WTC11 (cell line): ENCODE measurements at regions not wholly inside any gene's neighbourhood (a gene's known extent, or its start where the extent isn't known, plus 50 kb on each side); places are given as distances from the start of the nearest gene placed in this dataset.

Source experiments
- ATAC-seq: fragments of 200-7000 bp; cut with Tn5 transposase; 2 replicates; pipeline ENCODE4 v1.10.0; 2021; ENCODE audit warnings: mild to moderate bottlenecking, moderate library complexity
- CTCF ChIA-PET: fragments of 300-600 bp; sonication (Branson Sonifier 250); formaldehyde crosslinking; loops from one replicate; lab custom pipeline; 2021; ENCODE audit warnings: antibody characterized with exemption; lab: Charles Lee
- POLR2A ChIA-PET: fragments of 350-600 bp; sonication (Branson Sonifier 250); formaldehyde crosslinking; loops from one replicate; lab custom pipeline; 2021; ENCODE audit warnings: antibody characterized with exemption; lab: Charles Lee
- DNase-seq: peaks from one replicate; pipeline ENCODE4 v3.0.0; 2021; ENCODE audit warnings: low spot score
- H3K27ac Mint-ChIP-seq: 2 replicates; pipeline ENCODE4 v1.8.0; 2021; ENCODE audit warnings: mixed read lengths
- H3K27me3 Mint-ChIP-seq: 2 replicates; pipeline ENCODE4 v1.8.0; 2021; ENCODE audit warnings: low read depth, mild to moderate bottlenecking, moderate library complexity, mixed read lengths
- H3K36me3 Mint-ChIP-seq: 2 replicates; pipeline ENCODE4 v1.8.0; 2021; ENCODE audit warnings: mixed read lengths
- H3K4me1 Mint-ChIP-seq: 2 replicates; pipeline ENCODE4 v1.8.0; 2022; ENCODE audit warnings: mixed read lengths
- H3K4me3 Mint-ChIP-seq: 2 replicates; pipeline ENCODE4 v1.8.0; 2021; ENCODE audit warnings: mild to moderate bottlenecking, moderate library complexity, mixed read lengths
- H3K9me3 Mint-ChIP-seq: 2 replicates; pipeline ENCODE4 v1.8.0; 2021; ENCODE audit warnings: mixed read lengths
- ATF1 ChIP-seq: sonication (generic); formaldehyde crosslinking; IDR thresholded peaks from 2 replicates; pipeline ENCODE4 v1.8.1; 2023; ENCODE audit warnings: mild to moderate bottlenecking, moderate library complexity, missing genetic modification reagents
- ELF4 ChIP-seq: sonication (generic); formaldehyde crosslinking; IDR thresholded peaks from 2 replicates; pipeline ENCODE4 v1.8.1; 2022; ENCODE audit warnings: low read depth, mild to moderate bottlenecking, moderate library complexity, missing genetic modification reagents
- GRHL2 ChIP-seq: fragments of 250-450 bp; sonication (Bioruptor Pico); IDR thresholded peaks from 2 replicates; pipeline ENCODE4 v1.8.0; 2022; ENCODE audit warnings: mild to moderate bottlenecking, moderate library complexity; ENCODE audit not compliant: insufficient replicate concordance, severe bottlenecking
- IRF2 ChIP-seq: sonication (generic); formaldehyde crosslinking; IDR thresholded peaks from 2 replicates; pipeline ENCODE4 v1.8.0; 2022; ENCODE audit warnings: low read depth, missing genetic modification reagents, borderline replicate concordance
- JAZF1 ChIP-seq: fragments of 250-450 bp; sonication (Bioruptor Pico); IDR thresholded peaks from 2 replicates; pipeline ENCODE4 v1.9.0; 2021; ENCODE audit warnings: moderate library complexity, mild to moderate bottlenecking, inconsistent platforms
- NFYB ChIP-seq: sonication (generic); formaldehyde crosslinking; conservative IDR thresholded peaks from 2 replicates; pipeline ENCODE4 v1.8.0; 2022; ENCODE audit warnings: low read depth, missing genetic modification reagents
- NR3C1 ChIP-seq: sonication (generic); formaldehyde crosslinking; conservative IDR thresholded peaks from 2 replicates; pipeline ENCODE4 v1.8.1; 2023; ENCODE audit warnings: low read depth, mild to moderate bottlenecking, missing genetic modification reagents
- OVOL2 ChIP-seq: fragments of 250-450 bp; sonication (Bioruptor Pico); IDR thresholded peaks from 2 replicates; pipeline ENCODE4 v1.9.0; 2021; ENCODE audit warnings: mild to moderate bottlenecking, borderline replicate concordance
- RORB ChIP-seq: fragments of 250-450 bp; sonication (Bioruptor Pico); IDR thresholded peaks from 2 replicates; pipeline ENCODE4 v1.9.0; 2021; ENCODE audit warnings: mild to moderate bottlenecking
- SMAD3 ChIP-seq: sonication (generic); formaldehyde crosslinking; IDR thresholded peaks from 2 replicates; pipeline ENCODE4 v1.8.0; 2022; ENCODE audit warnings: missing genetic modification reagents, mild to moderate bottlenecking, borderline replicate concordance
- SOX15 ChIP-seq: fragments of 250-450 bp; sonication (Bioruptor Pico); IDR thresholded peaks from 2 replicates; pipeline ENCODE4 v1.9.0; 2021; ENCODE audit warnings: mild to moderate bottlenecking
- SP1 ChIP-seq: sonication (generic); formaldehyde crosslinking; conservative IDR thresholded peaks from 2 replicates; pipeline ENCODE4 v1.8.1; 2022; ENCODE audit warnings: missing genetic modification reagents
- TEAD4 ChIP-seq: sonication (generic); formaldehyde crosslinking; IDR thresholded peaks from 2 replicates; pipeline ENCODE4 v1.8.0; 2022; ENCODE audit warnings: mild to moderate bottlenecking, missing genetic modification reagents
- ZNF121 ChIP-seq: sonication (generic); formaldehyde crosslinking; IDR thresholded peaks from 2 replicates; pipeline ENCODE4 v1.8.0; 2023; ENCODE audit warnings: missing genetic modification reagents
- ZNF219 ChIP-seq: sonication (generic); formaldehyde crosslinking; IDR thresholded peaks from 2 replicates; pipeline ENCODE4 v1.8.0; 2023; ENCODE audit warnings: missing genetic modification reagents, mild to moderate bottlenecking, borderline replicate concordance
- ZNF317 ChIP-seq: sonication (generic); formaldehyde crosslinking; IDR thresholded peaks from 2 replicates; pipeline ENCODE4 v1.8.1; 2023; ENCODE audit warnings: low read depth, mild to moderate bottlenecking, moderate library complexity, missing genetic modification reagents, borderline replicate concordance
- ZNF416 ChIP-seq: fragments of 250-450 bp; sonication (Bioruptor Pico); IDR thresholded peaks from 2 replicates; pipeline ENCODE4 v1.9.0; 2021; ENCODE audit warnings: mild to moderate bottlenecking, inconsistent platforms
- TF ChIP-seq, protein P1 (sequence below): sonication (generic); formaldehyde crosslinking; IDR thresholded peaks from 2 replicates; pipeline ENCODE4 v1.8.0; 2022; ENCODE audit warnings: missing genetic modification reagents
- TF ChIP-seq, protein P2 (sequence below): sonication (generic); formaldehyde crosslinking; IDR thresholded peaks from 2 replicates; pipeline ENCODE4 v1.8.0; 2023; ENCODE audit warnings: missing genetic modification reagents, mild to moderate bottlenecking, borderline replicate concordance
- TF ChIP-seq, protein P3 (sequence below): sonication (generic); formaldehyde crosslinking; IDR thresholded peaks from 2 replicates; pipeline ENCODE4 v1.8.1; 2022; ENCODE audit warnings: mild to moderate bottlenecking, moderate library complexity, missing genetic modification reagents
- TF ChIP-seq, protein P4 (sequence below): sonication (generic); formaldehyde crosslinking; IDR thresholded peaks from 2 replicates; pipeline ENCODE4 v1.8.0; 2022; ENCODE audit warnings: mild to moderate bottlenecking, missing genetic modification reagents
- TF ChIP-seq, protein P5 (sequence below): fragments of 250-450 bp; sonication (Bioruptor Pico); IDR thresholded peaks from 2 replicates; pipeline ENCODE4 v1.9.0; 2021; ENCODE audit warnings: moderate library complexity, mild to moderate bottlenecking, inconsistent platforms, borderline replicate concordance

DNA sequence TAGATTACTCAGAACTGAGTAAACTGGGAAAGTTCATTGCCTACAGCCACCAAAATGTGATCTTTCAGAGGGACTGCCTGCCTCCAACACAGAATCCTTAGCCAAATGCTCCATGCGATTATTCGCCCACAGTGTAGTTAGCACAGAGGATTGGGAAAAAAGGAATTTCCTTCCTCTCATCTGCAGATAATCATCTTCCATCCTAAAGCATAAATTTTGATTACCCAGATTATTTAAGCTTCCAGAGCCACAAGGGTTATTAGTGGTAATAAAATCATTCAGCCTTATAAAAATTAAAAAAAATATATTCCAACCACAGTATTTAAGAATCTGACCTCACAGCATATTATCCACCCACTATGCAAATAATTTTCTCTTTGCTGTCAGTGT, 285.3 kb upstream of the GRAMD2B start:
- no peak for DNase-seq
- peaks cover 16% of the 10 kb centered on the region for H3K9me3 Mint-ChIP-seq
- H3K4me3 Mint-ChIP-seq = no peak overlapping the region
- H3K27me3 Mint-ChIP-seq = no peaks in the 10 kb centered on the region
- peaks cover 50% of the 10 kb centered on the region for H3K4me1 Mint-ChIP-seq
- ATAC-seq = peak; percentile 39
- H3K27ac Mint-ChIP-seq = peak overlapping the region; percentile 80
- CTCF ChIA-PET = no interaction called here
- TF ChIP-seq OVOL2 (CRISPR knock-in tag) (no peak), RORB (CRISPR knock-in tag) (no peak), TEAD4 (CRISPR knock-in tag) (no peak), SP1 (no peak)
- TF ChIP-seq, protein P1, sequence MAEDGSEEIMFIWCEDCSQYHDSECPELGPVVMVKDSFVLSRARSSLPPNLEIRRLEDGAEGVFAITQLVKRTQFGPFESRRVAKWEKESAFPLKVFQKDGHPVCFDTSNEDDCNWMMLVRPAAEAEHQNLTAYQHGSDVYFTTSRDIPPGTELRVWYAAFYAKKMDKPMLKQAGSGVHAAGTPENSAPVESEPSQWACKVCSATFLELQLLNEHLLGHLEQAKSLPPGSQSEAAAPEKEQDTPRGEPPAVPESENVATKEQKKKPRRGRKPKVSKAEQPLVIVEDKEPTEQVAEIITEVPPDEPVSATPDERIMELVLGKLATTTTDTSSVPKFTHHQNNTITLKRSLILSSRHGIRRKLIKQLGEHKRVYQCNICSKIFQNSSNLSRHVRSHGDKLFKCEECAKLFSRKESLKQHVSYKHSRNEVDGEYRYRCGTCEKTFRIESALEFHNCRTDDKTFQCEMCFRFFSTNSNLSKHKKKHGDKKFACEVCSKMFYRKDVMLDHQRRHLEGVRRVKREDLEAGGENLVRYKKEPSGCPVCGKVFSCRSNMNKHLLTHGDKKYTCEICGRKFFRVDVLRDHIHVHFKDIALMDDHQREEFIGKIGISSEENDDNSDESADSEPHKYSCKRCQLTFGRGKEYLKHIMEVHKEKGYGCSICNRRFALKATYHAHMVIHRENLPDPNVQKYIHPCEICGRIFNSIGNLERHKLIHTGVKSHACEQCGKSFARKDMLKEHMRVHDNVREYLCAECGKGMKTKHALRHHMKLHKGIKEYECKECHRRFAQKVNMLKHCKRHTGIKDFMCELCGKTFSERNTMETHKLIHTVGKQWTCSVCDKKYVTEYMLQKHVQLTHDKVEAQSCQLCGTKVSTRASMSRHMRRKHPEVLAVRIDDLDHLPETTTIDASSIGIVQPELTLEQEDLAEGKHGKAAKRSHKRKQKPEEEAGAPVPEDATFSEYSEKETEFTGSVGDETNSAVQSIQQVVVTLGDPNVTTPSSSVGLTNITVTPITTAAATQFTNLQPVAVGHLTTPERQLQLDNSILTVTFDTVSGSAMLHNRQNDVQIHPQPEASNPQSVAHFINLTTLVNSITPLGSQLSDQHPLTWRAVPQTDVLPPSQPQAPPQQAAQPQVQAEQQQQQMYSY (CRISPR knock-in tag) = no peak
- TF ChIP-seq, protein P2, sequence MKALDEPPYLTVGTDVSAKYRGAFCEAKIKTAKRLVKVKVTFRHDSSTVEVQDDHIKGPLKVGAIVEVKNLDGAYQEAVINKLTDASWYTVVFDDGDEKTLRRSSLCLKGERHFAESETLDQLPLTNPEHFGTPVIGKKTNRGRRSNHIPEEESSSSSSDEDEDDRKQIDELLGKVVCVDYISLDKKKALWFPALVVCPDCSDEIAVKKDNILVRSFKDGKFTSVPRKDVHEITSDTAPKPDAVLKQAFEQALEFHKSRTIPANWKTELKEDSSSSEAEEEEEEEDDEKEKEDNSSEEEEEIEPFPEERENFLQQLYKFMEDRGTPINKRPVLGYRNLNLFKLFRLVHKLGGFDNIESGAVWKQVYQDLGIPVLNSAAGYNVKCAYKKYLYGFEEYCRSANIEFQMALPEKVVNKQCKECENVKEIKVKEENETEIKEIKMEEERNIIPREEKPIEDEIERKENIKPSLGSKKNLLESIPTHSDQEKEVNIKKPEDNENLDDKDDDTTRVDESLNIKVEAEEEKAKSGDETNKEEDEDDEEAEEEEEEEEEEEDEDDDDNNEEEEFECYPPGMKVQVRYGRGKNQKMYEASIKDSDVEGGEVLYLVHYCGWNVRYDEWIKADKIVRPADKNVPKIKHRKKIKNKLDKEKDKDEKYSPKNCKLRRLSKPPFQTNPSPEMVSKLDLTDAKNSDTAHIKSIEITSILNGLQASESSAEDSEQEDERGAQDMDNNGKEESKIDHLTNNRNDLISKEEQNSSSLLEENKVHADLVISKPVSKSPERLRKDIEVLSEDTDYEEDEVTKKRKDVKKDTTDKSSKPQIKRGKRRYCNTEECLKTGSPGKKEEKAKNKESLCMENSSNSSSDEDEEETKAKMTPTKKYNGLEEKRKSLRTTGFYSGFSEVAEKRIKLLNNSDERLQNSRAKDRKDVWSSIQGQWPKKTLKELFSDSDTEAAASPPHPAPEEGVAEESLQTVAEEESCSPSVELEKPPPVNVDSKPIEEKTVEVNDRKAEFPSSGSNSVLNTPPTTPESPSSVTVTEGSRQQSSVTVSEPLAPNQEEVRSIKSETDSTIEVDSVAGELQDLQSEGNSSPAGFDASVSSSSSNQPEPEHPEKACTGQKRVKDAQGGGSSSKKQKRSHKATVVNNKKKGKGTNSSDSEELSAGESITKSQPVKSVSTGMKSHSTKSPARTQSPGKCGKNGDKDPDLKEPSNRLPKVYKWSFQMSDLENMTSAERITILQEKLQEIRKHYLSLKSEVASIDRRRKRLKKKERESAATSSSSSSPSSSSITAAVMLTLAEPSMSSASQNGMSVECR (CRISPR knock-in tag) = no peak
- POLR2A ChIA-PET = no interaction called here
- no peaks in the 10 kb centered on the region; the same call in 1 of the 2 replicates for H3K36me3 Mint-ChIP-seq

DNA sequence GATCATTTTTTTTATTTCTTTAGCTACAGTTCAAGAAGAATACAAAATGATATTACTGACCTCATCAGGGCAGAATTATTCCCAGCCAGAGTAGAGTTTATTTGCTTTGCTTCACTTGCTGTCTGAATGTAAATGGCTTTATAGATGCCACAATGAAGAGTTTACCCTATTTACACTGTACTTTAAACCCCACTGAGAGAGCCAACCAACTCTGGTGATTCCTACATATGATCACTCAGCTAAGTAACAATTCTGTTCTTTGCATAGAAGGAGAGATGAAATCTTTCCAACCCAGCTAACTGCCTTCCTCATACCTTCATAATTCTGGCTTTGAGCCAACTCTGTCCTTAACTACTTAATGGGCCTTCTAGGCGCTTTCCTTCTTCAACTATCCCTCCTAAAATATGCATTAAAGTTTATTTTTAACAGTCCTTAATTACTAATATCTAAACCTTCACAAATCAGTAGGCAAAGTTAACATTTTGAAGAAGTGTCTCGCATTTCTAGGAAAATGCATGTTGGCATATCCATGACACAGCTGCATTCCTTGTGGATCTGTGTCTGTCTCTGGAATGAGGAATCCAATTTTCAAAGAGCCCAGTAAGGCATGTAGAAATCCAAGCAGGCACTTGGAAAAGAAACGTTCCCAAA, 284.8 kb upstream of the GRAMD2B start:
- POLR2A ChIA-PET = no interaction called here
- Mint-ChIP-seq H3K9me3 (peaks cover 13% of the 10 kb centered on the region), H3K4me1 (peaks cover 45% of the 10 kb centered on the region), H3K27ac (no peak overlapping the region), H3K4me3 (no peak overlapping the region), H3K27me3 (no peaks in the 10 kb centered on the region), H3K36me3 (no peaks in the 10 kb centered on the region; the same call in 1 of the 2 replicates)
- ATAC-seq (peak; percentile 51), DNase-seq (no peak)
- CTCF ChIA-PET = no interaction called here
- TF ChIP-seq ZNF121 (CRISPR knock-in tag) (no peak), ELF4 (no peak), SOX15 (CRISPR knock-in tag) (no peak), GRHL2 (CRISPR knock-in tag) (no peak), JAZF1 (no peak), ATF1 (no peak)

DNA sequence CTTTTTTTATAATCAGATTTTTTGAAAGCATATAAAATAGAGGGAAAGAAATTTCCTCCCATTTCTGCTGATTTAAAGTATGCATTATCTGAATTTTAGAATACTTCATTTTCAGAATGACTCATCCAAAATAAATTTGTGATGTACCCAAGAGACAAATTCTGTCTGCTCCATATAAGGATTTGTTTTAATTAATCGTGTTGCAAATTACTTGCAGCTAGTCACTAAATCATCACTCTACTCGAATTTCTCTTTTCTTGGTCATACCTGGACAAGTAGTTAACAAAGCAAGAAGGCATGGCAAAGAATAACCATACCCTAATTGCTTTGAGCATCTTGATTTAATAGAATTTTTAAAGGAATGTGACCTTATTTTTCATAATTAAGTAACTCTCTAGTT, 284.1 kb upstream of the GRAMD2B start:
- Mint-ChIP-seq H3K27ac (no peak overlapping the region), H3K27me3 (no peaks in the 10 kb centered on the region), H3K4me3 (no peak overlapping the region), H3K9me3 (peaks cover 10% of the 10 kb centered on the region), H3K4me1 (peaks cover 42% of the 10 kb centered on the region), H3K36me3 (no peaks in the 10 kb centered on the region)
- DNase-seq = no peak
- CTCF ChIA-PET = no interaction called here
- POLR2A ChIA-PET = no interaction called here
- ATAC-seq = no peak
- TF ChIP-seq ZNF416 (no peak), ZNF219 (CRISPR knock-in tag) (no peak), NFYB (CRISPR knock-in tag) (no peak), ZNF317 (CRISPR knock-in tag) (no peak), IRF2 (CRISPR knock-in tag) (no peak), SMAD3 (CRISPR knock-in tag) (no peak), NR3C1 (CRISPR knock-in tag) (no peak)
- TF ChIP-seq, protein P3, sequence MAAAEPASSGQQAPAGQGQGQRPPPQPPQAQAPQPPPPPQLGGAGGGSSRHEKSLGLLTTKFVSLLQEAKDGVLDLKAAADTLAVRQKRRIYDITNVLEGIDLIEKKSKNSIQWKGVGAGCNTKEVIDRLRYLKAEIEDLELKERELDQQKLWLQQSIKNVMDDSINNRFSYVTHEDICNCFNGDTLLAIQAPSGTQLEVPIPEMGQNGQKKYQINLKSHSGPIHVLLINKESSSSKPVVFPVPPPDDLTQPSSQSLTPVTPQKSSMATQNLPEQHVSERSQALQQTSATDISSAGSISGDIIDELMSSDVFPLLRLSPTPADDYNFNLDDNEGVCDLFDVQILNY (CRISPR knock-in tag) = no peak
- TF ChIP-seq, protein P4, sequence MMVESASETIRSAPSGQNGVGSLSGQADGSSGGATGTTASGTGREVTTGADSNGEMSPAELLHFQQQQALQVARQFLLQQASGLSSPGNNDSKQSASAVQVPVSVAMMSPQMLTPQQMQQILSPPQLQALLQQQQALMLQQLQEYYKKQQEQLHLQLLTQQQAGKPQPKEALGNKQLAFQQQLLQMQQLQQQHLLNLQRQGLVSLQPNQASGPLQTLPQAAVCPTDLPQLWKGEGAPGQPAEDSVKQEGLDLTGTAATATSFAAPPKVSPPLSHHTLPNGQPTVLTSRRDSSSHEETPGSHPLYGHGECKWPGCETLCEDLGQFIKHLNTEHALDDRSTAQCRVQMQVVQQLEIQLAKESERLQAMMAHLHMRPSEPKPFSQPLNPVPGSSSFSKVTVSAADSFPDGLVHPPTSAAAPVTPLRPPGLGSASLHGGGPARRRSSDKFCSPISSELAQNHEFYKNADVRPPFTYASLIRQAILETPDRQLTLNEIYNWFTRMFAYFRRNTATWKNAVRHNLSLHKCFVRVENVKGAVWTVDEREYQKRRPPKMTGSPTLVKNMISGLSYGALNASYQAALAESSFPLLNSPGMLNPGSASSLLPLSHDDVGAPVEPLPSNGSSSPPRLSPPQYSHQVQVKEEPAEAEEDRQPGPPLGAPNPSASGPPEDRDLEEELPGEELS (CRISPR knock-in tag) = no peak
- TF ChIP-seq, protein P5, sequence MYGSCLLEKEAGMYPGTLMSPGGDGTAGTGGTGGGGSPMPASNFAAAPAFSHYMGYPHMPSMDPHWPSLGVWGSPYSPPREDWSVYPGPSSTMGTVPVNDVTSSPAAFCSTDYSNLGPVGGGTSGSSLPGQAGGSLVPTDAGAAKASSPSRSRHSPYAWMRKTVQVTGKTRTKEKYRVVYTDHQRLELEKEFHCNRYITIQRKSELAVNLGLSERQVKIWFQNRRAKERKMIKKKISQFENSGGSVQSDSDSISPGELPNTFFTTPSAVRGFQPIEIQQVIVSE (CRISPR knock-in tag) = no peak
